GM12873 (cell line): ENCODE measurements at regions not wholly inside any gene's neighbourhood (a gene's known extent, or its start where the extent isn't known, plus 50 kb on each side); places are given as distances from the start of the nearest gene placed in this dataset.

ENCODE experiments used
- CTCF ChIP-seq: IDR thresholded peaks from 2 replicates; pipeline ENCODE4 v1.5.1; 2012; ENCODE audit warnings: low read depth, mild to moderate bottlenecking, moderate library complexity, low read length, control low read depth; ENCODE audit not compliant: insufficient read depth; ENCODE audit errors: missing control alignments

DNA sequence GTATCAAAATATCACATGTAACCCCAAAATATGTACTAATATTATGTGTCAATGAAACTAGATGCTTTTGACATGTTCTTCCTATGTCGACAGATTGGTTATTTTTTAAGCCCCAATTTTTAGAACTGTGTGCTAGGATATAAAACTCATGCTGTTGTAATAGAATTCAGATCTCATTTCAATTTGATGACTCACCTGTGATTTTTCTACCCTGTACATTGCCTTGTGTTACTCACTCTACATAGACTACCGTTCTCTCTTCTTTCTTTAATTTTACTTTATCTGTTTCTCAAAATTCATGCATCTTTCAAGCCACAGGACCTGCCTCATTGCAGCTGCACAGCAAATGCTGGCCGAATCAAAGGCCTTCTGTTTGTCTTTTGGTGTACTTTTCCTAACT, 284.5 kb downstream of the MAT2B start:
- no peak for TF ChIP-seq CTCF

- TF ChIP-seq CTCF = no peak
These were observed 285.1 kb downstream of the MAT2B start for GRCh38 chr5:163790497-163790896.

DNA sequence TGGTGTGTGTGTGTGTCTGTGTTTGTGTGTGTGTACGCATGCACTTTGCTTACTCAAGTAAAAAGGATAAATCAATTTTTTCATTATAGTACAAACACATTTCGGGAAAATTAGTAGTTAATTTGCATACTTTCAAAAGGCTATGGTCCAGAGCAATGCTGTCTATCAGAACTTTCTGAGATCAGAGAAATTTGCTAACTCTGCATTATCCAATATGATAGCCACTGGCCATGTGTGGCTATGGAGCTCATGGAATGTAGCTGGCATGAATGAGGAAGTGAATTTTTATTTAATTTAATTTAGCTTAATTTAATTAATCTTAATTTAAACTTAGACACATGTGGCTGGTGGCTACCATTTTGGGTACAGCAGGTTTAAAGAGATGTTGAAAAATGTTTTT, 289.6 kb downstream of the MAT2B start:
- TF ChIP-seq CTCF = no peak

- no peak for TF ChIP-seq CTCF
These were observed 302.4 kb downstream of the MAT2B start for GRCh38 chr5:163807781-163808180.

DNA sequence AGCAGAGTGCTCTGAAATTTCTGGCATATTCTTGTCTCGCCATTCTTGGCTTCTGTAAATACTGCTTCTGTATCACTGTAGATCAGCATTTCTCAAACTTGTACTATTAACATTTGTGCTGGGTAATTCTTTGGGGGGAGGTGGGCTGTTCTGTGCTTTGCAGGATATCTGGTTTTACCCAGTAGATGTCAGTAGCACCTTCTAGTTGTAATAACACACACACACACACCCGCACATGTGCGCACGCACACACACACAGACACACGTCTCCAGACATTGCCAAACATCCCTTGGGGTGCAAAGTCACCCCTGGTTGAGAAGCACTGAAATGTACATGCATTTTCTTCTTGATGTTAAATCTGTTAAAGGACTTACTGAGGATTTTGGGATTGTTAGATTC, 304.1 kb downstream of the MAT2B start:
- TF ChIP-seq CTCF = no peak

DNA sequence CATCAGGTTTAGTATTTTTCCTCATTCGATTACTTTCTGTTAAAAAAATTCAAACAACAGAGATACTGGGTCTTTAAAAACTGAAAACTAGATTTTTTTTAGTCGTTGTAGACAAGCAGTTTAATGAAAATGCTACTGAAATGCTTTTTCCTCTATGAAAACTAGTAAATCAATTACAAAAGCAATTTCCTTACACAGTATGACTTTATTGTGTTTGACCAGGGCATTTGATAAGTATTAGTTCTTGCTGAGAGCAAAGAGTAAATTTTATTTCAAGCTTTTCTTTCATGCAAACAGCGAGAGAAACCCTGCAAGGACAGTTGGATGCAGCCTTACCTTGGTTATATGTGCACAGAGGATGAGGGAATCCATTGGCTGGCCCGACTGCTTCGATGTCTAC, 308.5 kb downstream of the MAT2B start:
- TF ChIP-seq CTCF = no peak

- TF ChIP-seq CTCF = no peak
These were observed 309.9 kb downstream of the MAT2B start for GRCh38 chr5:163815240-163815791.

GRCh38 chr5:163821142-163821541, 315.7 kb downstream of the MAT2B start:
- peak; percentile 17 for TF ChIP-seq CTCF
